Nephron (organoid): ENCODE measurements at regions not wholly inside any gene's neighbourhood (a gene's known extent, or its start where the extent isn't known, plus 50 kb on each side); places are given as distances from the start of the nearest gene placed in this dataset.

Experiments used
- H3K27ac Mint-ChIP-seq, 3 experiments: 2 replicates each; pipeline ENCODE4 v1.8.0; 2020; ENCODE audit warnings: mixed read lengths in 3 of 3, mild to moderate bottlenecking in 2 of 3, moderate library complexity in 1 of 3
- H3K27me3 Mint-ChIP-seq: 2 replicates; pipeline ENCODE4 v1.8.0; 2021; ENCODE audit warnings: low read depth, mild to moderate bottlenecking, moderate library complexity, mixed read lengths
- H3K36me3 Mint-ChIP-seq: 2 replicates; pipeline ENCODE4 v1.8.0; 2020; ENCODE audit warnings: low read depth, mixed read lengths
- H3K4me1 Mint-ChIP-seq: 2 replicates; pipeline ENCODE4 v1.8.0; 2020; ENCODE audit warnings: mixed read lengths
- H3K4me3 Mint-ChIP-seq, 3 experiments: 2 replicates each; pipeline ENCODE4 v1.8.0; 2020; ENCODE audit warnings: mild to moderate bottlenecking in 3 of 3, mixed read lengths in 3 of 3, moderate library complexity in 2 of 3
- H3K9me3 Mint-ChIP-seq: 2 replicates; pipeline ENCODE4 v1.8.0; 2020; ENCODE audit warnings: mixed read lengths
- CTCF ChIP-seq, 3 experiments: fragments of 200-600 bp; sonication (generic); IDR thresholded peaks; one replicate each; pipeline ENCODE4 v1.5.0; 2021; ENCODE audit warnings: antibody characterized with exemption in 3 of 3; ENCODE audit not compliant: unreplicated experiment in 3 of 3

GRCh38 chr6:21986703-21987102 is 310.1 kb downstream of the PRL start:
- Mint-ChIP-seq H3K4me3 (peak overlapping the region in 2 of 3 experiments; percentile 12 to 51), H3K27ac (peak overlapping the region; percentile 96 to 97 (median 96)), H3K4me1 (peaks cover 57% of the 10 kb centered on the region)

GRCh38 chr6:21987501-21987957 is 309.3 kb downstream of the PRL start:
- TF ChIP-seq CTCF (IDR thresholded peaks at IDR 0.05; ENCODE audit: unreplicated experiment in 3 of 3): no peak
- H3K27me3 Mint-ChIP-seq: no peaks in the 10 kb centered on the region
- peaks cover 64% of the 10 kb centered on the region for H3K4me1 Mint-ChIP-seq
- H3K4me3 Mint-ChIP-seq: peak overlapping the region; percentile 62 to 70 (median 63)
- H3K36me3 Mint-ChIP-seq: peaks cover 49% of the 10 kb centered on the region
- peak overlapping the region; percentile 96 to 97 (median 96) for H3K27ac Mint-ChIP-seq
- no peaks in the 10 kb centered on the region for H3K9me3 Mint-ChIP-seq

More at GRCh38 chr6:21986703-21987102, 310.1 kb downstream of the PRL start:
- no peak for TF ChIP-seq CTCF (IDR thresholded peaks at IDR 0.05; ENCODE audit: unreplicated experiment in 3 of 3)
- Mint-ChIP-seq H3K36me3 (peaks cover 52% of the 10 kb centered on the region), H3K9me3 (no peaks in the 10 kb centered on the region), H3K27me3 (no peaks in the 10 kb centered on the region)

GRCh38 chr6:21990577-21990976 is 306.3 kb downstream of the PRL start:
- H3K4me1 Mint-ChIP-seq: peaks cover 71% of the 10 kb centered on the region
- no peaks in the 10 kb centered on the region for H3K9me3 Mint-ChIP-seq

GRCh38 chr6:21992178-21992967 is 304.5 kb downstream of the PRL start:
- TF ChIP-seq CTCF (IDR thresholded peaks at IDR 0.05; ENCODE audit: unreplicated experiment in 3 of 3): no peak
- Mint-ChIP-seq H3K4me3 (no peak overlapping the region), H3K9me3 (no peaks in the 10 kb centered on the region), H3K4me1 (peaks cover 72% of the 10 kb centered on the region), H3K27me3 (no peaks in the 10 kb centered on the region), H3K27ac (peak overlapping the region; percentile 69 to 93 (median 73)), H3K36me3 (peaks cover 36% of the 10 kb centered on the region)

More at GRCh38 chr6:21990577-21990976, 306.3 kb downstream of the PRL start:
- H3K36me3 Mint-ChIP-seq: peaks cover 47% of the 10 kb centered on the region
- no peak overlapping the region for H3K4me3 Mint-ChIP-seq
- TF ChIP-seq CTCF (IDR thresholded peaks at IDR 0.05; ENCODE audit: unreplicated experiment in 3 of 3): no peak
- no peaks in the 10 kb centered on the region for H3K27me3 Mint-ChIP-seq
- peak overlapping the region; percentile 69 to 93 (median 73) for H3K27ac Mint-ChIP-seq

GRCh38 chr6:21993841-21994240 is 303.0 kb downstream of the PRL start:
- H3K27me3 Mint-ChIP-seq: no peaks in the 10 kb centered on the region
- peaks cover 74% of the 10 kb centered on the region for H3K4me1 Mint-ChIP-seq
- no peak overlapping the region for H3K4me3 Mint-ChIP-seq
- no peak for TF ChIP-seq CTCF (IDR thresholded peaks at IDR 0.05; ENCODE audit: unreplicated experiment in 3 of 3)
- H3K9me3 Mint-ChIP-seq: no peaks in the 10 kb centered on the region
- H3K27ac Mint-ChIP-seq: peak overlapping the region; percentile 47 to 93 (median 73)
- peaks cover 28% of the 10 kb centered on the region for H3K36me3 Mint-ChIP-seq
